GM18517 (cell line): ENCODE measurements at regions not wholly inside any gene's neighbourhood (a gene's known extent, or its start where the extent isn't known, plus 50 kb on each side); places are given as distances from the start of the nearest gene placed in this dataset.
"Not testable (repeated sequence)": the region's sequence is repeated elsewhere in the genome, so short reads cannot be mapped to it uniquely, and the experiment has no call there.

Experiments
- ATAC-seq: cut with Tn5 transposase; IDR thresholded peaks from one replicate; pipeline ENCODE4 v1.9.1; 2021; ENCODE audit warnings: mild to moderate bottlenecking, moderate library complexity; ENCODE audit not compliant: unreplicated experiment

GRCh38 chr19:28578786-28579505 is 634.0 kb downstream of the UQCRFS1 start:
- ATAC-seq = no peak

DNA sequence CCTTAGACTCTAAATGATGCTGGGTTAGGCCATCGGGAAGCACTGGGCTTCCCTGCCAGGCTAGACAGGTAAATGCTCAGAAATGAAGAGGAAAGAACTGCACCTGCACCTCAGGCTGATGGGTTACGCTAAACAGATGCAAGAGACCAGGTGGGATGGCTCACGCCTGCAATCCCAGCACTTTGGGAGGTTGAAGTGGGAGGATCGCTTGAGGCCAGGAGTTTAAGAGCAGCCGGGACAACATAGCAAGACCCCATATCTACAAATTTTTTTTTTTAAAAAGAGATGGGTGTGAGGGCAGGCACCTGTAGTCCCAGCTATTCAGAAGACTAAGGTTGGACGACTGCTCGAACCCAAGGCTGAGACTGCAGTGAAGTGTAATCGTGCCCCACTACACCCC is 634.7 kb downstream of the UQCRFS1 start:
- no peak for ATAC-seq

DNA sequence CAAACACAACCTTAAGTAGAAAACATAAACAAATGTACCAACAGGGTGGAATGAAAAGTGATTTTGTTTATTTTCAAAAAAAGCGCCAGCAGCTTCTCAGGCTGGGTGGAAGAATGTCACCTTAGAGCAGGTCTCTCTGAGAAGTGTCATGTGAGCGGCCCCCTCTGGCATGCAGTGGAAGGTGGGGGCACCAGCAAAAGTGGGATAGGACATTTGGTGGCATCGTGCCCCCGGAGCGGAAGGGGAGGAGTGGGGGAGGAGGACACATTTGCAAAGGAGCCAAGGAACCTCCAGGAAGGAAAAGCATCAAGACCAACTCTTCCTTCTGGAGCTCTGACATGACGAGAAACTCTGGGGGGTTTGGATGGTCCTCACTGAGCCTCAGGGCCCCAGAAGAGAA is 635.3 kb downstream of the UQCRFS1 start:
- ATAC-seq = no peak

DNA sequence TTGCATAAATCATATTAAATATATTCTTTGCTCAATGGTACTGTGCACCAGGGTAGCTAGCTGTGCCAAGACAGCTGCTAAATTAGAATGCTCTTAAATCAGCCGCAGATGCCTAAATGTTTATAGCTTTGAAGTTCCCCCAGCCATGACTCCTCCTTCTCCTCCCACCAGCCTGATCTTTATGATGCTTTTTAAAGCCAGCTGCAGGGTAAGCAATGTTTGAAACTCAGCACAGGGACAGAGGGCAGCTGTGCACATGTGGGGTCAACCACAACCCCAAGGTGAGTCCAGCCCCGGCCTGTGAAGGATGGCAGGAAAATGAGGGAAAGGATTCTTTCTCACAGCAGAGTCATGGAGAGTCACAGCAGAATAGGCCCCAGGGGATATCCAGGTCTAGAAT is 635.7 kb downstream of the UQCRFS1 start:
- ATAC-seq = no peak

GRCh38 chr19:28575816-28576215 is 637.1 kb downstream of the UQCRFS1 start:
- ATAC-seq = no peak

DNA sequence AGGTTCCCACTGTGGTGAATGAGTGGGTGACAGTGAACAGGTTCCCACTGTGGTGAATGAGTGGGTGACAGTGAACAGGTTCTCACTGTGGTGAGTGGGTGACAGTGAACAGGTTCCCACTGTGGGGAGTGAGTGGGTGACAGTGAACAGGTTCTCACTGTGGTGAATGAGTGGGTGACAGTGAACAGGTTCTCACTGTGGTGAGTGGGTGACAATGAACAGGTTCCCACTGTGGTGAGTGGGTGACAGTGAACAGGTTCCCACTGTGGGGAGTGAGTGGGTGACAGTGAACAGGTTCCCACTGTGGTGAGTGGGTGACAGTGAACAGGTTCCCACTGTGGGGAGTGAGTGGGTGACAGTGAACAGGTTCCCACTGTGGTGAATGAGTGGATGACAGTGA is 637.6 kb downstream of the UQCRFS1 start:
- ATAC-seq = not testable (repeated sequence)

DNA sequence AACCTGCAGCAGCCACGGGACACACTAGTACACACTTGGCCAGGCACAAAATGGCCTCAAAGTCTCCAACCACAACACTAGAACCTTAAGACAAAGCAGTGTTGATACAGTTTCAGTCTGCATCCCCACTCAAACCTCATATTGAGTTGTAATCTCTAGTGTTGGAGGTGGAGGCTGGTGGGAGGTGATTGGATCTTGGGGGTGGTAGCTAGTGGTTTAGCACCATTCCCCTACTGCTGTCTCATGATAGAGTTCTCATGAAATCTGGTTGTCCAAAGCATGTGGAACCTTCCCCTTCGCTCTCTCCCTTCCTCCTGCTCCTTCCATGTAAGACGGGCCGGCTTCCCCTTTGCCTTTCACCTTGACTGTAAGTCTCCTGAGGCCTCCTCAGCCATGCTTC is 638.7 kb downstream of the UQCRFS1 start:
- no peak for ATAC-seq

GRCh38 chr19:28569132-28570131 is 643.5 kb downstream of the UQCRFS1 start:
- no peak for ATAC-seq

DNA sequence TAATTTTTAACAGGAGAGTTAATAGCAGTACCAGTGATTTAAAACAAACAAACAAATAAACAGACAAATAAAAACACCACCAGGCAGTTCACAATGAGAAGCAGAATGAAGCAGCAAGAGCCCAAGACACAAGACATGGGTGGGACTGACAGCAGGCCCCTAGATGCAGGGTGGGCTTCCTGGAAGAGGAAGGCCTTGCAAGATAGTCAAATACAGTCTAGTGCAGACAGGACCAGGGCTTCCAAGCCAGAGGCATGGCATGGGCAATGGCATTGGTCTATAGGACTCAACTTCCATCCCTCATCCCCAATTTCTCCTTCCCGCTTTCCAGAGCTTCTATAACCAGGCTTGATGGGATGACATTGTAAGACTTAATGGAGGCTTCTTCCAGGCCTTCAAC is 645.1 kb downstream of the UQCRFS1 start:
- ATAC-seq = no peak

GRCh38 chr19:28563964-28564921 is 648.7 kb downstream of the UQCRFS1 start:
- ATAC-seq = no peak

GRCh38 chr19:28560786-28561185 is 652.2 kb downstream of the UQCRFS1 start:
- no peak for ATAC-seq

- ATAC-seq = no peak
These were observed 654.2 kb downstream of the UQCRFS1 start for GRCh38 chr19:28558783-28559182.

DNA sequence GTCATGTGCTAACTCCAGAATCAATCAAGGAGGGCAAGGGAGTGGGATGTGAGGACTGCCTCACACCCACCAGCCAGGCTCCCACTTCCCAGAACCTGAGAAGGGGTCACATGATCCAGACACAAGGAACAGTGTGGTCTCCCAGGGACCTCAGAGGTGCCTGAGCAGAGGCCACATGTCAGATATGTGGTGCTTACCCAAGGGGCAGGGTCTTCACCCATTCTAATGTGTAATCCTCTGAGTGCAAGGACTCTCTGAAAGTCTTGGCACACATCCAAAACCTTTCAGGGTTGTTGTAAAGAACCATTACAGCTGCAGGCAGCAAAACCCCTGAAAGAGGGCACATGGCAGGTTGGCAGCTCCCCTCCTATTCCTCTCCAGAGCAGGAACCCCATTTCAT is 656.6 kb downstream of the UQCRFS1 start:
- no peak for ATAC-seq

DNA sequence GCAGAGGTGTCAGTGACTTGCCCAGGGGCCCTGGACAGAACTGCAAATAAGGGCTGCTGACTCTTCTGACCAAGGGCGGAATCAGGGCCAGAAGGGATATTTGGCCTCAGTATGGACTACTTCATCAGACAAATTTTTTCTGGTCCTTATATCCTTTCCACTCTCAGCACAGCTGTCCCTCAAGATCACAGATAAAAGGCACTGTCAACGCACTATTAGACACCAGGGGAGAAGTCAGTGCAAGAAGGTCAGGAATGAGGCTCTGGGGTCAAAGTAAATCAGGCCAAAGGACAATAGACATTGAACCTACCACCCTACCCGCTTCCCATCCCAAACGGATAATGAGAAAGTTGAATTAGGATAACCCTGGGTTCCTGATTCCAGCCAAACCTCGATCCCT is 657.6 kb downstream of the UQCRFS1 start:
- ATAC-seq = no peak

DNA sequence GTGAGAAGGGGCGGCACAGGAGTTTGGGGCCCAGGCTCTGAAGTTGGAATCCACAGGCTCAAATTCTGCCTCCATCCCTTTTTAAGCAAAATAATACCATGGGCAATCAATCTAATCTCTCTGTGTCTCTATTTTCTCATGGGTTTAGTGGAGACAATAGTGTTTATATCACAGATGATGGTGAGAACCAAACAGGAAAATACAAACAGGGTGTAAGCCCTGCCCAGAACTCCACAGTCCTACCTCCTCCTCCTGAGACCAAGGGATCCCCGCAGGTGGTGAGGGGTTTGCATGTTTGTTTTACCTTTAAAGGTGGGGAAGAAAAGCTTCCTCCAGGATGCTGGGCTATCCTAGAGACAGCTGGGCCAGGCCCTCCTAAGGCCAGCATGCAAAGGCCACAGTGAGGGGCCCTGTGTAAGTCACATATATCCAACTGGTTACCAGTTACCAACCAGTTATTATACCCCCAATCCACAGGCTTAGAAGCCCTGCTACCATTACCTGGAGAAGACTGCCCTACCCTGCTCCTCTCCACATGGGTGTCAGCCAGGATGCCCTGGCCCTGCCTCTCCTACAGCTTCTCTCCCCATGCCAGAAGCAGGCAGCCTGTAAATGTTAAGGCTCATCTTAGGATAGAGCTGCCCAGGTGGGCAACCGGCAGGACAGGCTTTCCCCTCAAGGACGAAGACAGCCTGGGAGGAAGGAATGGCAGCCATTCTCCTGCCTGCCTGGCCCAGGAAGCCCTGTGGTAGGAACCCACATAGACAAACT is 658.4 kb downstream of the UQCRFS1 start:
- no peak for ATAC-seq

DNA sequence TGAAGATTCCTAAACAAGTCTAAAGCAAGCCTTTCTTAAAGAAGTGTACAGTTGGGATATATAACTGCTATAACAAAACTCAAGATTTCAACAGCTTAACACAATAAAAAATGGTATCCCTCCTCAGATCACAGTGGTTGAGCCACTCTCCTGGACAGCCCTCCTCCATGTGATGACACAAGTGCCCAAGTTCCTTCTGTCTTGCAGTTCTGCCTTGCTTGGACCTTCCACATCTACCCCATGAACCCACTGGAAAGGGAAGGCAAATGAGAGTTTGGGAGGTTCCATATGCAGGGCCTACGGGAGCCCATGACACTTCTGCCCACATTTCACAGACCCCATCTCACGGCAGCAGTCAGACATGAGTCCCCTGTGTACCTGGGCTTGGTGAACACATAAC is 659.2 kb downstream of the UQCRFS1 start:
- no peak for ATAC-seq

GRCh38 chr19:28553005-28553404 is 659.9 kb downstream of the UQCRFS1 start:
- no peak for ATAC-seq

DNA sequence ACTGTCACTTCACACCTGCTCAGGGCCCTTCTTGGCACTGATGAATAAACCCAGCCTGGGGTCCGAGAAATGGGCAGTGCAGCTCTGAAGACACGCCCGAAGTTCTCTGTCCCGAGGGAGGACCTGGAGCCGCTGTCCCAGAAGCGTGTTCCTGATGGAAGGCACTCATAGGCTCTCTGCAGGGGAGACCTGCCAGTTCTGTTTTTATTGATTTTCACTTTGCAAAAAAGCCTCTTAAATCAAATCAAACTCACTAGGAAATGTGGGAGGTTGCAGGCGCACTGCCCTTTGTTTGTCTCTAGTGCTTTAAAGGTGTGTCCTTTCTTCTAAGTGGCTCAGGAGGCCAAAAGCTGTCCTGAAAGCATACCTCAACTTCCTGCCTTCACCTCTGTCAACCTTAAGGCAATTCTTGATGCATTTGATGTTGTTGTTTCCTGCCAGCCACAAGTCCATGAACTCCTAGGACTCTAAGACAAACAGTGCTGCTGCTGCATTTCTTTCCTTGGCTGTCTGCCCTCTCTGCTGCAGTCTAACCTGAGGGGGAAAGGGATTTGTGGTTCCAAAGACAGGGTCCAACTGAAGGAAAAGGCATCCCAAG is 663.2 kb downstream of the UQCRFS1 start:
- no peak for ATAC-seq

GRCh38 chr19:28546148-28546685 is 666.7 kb downstream of the UQCRFS1 start:
- no peak for ATAC-seq
